GM12864 (cell line): ENCODE measurements at regions not wholly inside any gene's neighbourhood (a gene's known extent, or its start where the extent isn't known, plus 50 kb on each side); places are given as distances from the start of the nearest gene placed in this dataset.
"Not testable (repeated sequence)": the region's sequence is repeated elsewhere in the genome, so short reads cannot be mapped to it uniquely, and the experiment has no call there.

Experiments
- DNase-seq: peaks from one replicate; pipeline ENCODE4 v3.0.0-alpha.2; 2011; ENCODE audit warnings: low read depth
- H3K4me3 ChIP-seq: 2 replicates; pipeline ENCODE4 v1.5.1; 2011; ENCODE audit warnings: mild to moderate bottlenecking, low read depth, low read length, control low read depth
- CTCF ChIP-seq: IDR thresholded peaks from 2 replicates; pipeline ENCODE4 v1.5.1; 2011; ENCODE audit warnings: low read depth, mild to moderate bottlenecking, moderate library complexity, low read length, control low read depth, inconsistent platforms; ENCODE audit errors: missing control alignments

- no peak for TF ChIP-seq CTCF
- H3K4me3 ChIP-seq = peak overlapping the region; percentile 83
- DNase-seq = no peak
Observed at GRCh38 chr7:67301667-67302066, 305.0 kb downstream of the TYW1 start.

- peak; percentile 97 for DNase-seq
- TF ChIP-seq CTCF = peak; percentile 31
- peak overlapping the region; percentile 83 for H3K4me3 ChIP-seq
Observed at GRCh38 chr7:67302113-67303039, 305.7 kb downstream of the TYW1 start.

- not testable (repeated sequence) for H3K4me3 ChIP-seq, DNase-seq
Observed at GRCh38 chr7:67304846-67305245, 308.2 kb downstream of the TYW1 start.

DNA sequence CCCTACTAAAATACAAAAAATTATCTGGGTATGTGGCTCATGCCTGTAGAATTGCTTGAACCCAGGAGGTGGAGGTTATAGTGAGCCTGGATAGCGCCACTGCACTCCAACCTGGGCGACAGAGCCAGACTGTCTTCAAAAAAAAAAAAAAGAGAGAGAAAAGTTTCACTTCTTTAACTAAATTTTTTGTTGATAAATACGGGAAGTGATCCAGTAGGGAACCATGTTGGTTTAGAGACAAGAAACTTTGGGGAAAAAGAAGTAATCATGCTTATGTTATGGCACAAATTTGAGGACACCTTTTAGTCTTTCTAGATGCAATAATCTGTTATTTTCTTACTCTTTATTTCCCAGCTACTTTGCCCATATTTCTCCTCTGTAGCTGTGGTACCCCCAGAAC, 309.7 kb downstream of the TYW1 start:
- no peak overlapping the region for H3K4me3 ChIP-seq
- no peak for DNase-seq
- no peak for TF ChIP-seq CTCF

- no peak for DNase-seq
- no peak for TF ChIP-seq CTCF
Observed at GRCh38 chr7:67309764-67310549, 313.3 kb downstream of the TYW1 start.

DNA sequence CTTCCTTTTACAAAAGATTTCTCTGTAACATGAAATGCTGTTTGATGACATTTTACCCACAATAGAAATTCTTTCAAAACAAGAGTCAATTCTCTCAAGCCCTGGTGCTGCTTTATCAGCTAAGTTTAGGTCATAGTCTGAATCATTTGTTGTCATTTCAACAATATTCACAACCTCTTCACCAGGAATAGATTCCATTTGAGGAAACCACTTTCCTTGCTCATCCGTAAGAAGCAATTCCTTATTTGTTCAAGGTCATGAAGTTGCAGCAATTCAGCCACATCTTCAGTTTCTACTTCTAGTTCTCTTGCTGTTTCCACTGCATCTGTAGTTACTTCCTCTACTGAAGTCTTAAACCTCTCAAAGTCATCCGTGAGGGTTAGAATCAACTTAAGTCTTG, 315.3 kb downstream of the TYW1 start:
- TF ChIP-seq CTCF = no peak
- DNase-seq = no peak
- H3K4me3 ChIP-seq = no peak overlapping the region

More at GRCh38 chr7:67309764-67310549, 313.3 kb downstream of the TYW1 start:
- H3K4me3 ChIP-seq = no peak overlapping the region

DNA sequence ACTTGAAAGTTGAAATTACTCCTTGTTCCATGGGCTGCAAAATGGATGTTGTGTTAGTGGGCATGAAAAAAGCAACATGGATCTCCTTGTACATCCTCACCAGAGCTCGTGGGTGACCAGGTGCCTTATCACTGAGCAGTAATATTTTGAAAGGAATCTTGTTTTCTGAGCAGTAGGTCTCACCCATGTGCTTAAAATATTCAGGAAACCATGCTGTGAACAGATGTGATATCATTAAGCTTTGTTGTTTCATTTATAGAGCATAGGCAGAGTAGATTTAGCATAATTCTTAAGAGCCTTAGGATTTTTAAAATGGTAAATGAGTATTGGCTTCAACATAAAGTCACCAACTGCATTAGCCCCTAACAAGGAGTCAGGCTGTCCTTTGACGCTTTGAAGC, 316.6 kb downstream of the TYW1 start:
- no peak overlapping the region for H3K4me3 ChIP-seq
- no peak for DNase-seq
- TF ChIP-seq CTCF = no peak

GRCh38 chr7:67316902-67317301, 320.3 kb downstream of the TYW1 start:
- DNase-seq, H3K4me3 ChIP-seq: not testable (repeated sequence)

GRCh38 chr7:67328257-67328656, 331.6 kb downstream of the TYW1 start:
- not testable (repeated sequence) for H3K4me3 ChIP-seq, DNase-seq

- H3K4me3 ChIP-seq, DNase-seq: not testable (repeated sequence)
Observed at GRCh38 chr7:67335165-67335564, 338.5 kb downstream of the TYW1 start.

- not testable (repeated sequence) for H3K4me3 ChIP-seq, DNase-seq
Observed at GRCh38 chr7:67335663-67336062, 339.0 kb downstream of the TYW1 start.

- not testable (repeated sequence) for DNase-seq, H3K4me3 ChIP-seq
Observed at GRCh38 chr7:67338545-67338944, 341.9 kb downstream of the TYW1 start.
